Neural cell (in vitro differentiated cells): ENCODE measurements at regions not wholly inside any gene's neighbourhood (a gene's known extent, or its start where the extent isn't known, plus 50 kb on each side); places are given as distances from the start of the nearest gene placed in this dataset.

Experiments
- EP300 ChIP-seq: fragments of 450-650 bp; conservative IDR thresholded peaks from 2 replicates; pipeline ENCODE4 v1.6.1; 2014; ENCODE audit warnings: antibody characterized with exemption, mild to moderate bottlenecking, moderate library complexity; ENCODE audit not compliant: poor library complexity, severe bottlenecking
- EZH2 ChIP-seq: fragments of 200-600, 300-800 bp; shearing (Covaris generic), sonication (generic); IDR thresholded peaks from 2 replicates; pipeline ENCODE4 v1.6.1; 2014; ENCODE audit warnings: antibody characterized with exemption, low read length, borderline replicate concordance, mild to moderate bottlenecking; ENCODE audit not compliant: insufficient read depth, poor library complexity, severe bottlenecking
- MXI1 ChIP-seq: fragments of 450-650 bp; conservative IDR thresholded peaks from 2 replicates; pipeline ENCODE4 v1.6.1; 2014; ENCODE audit warnings: antibody characterized with exemption, mild to moderate bottlenecking; ENCODE audit not compliant: poor library complexity, severe bottlenecking
- POLR2AphosphoS5 ChIP-seq: IDR thresholded peaks from 2 replicates; pipeline ENCODE4 v1.6.1; 2012
- RAD21 ChIP-seq: fragments of 450-650 bp; conservative IDR thresholded peaks from 2 replicates; pipeline ENCODE4 v1.6.1; 2014; ENCODE audit warnings: antibody characterized with exemption, mild to moderate bottlenecking, moderate library complexity
- SMC3 ChIP-seq: fragments of 450-650 bp; conservative IDR thresholded peaks from 2 replicates; pipeline ENCODE4 v1.6.1; 2014; ENCODE audit warnings: antibody characterized with exemption, mild to moderate bottlenecking, moderate library complexity; ENCODE audit not compliant: poor library complexity
- TAF1 ChIP-seq: IDR thresholded peaks from 2 replicates; pipeline ENCODE4 v1.6.1; 2012; ENCODE audit warnings: low read depth
- TF ChIP-seq, protein P1 (sequence below): fragments of 450-650 bp; IDR thresholded peaks from 2 replicates; pipeline ENCODE4 v1.5.1; 2014; ENCODE audit warnings: antibody characterized with exemption, mild to moderate bottlenecking, moderate library complexity; ENCODE audit not compliant: poor library complexity, severe bottlenecking
- TF ChIP-seq, protein P2 (sequence below): IDR thresholded peaks from 2 replicates; pipeline ENCODE4 v1.6.1; 2012; ENCODE audit warnings: borderline replicate concordance

DNA sequence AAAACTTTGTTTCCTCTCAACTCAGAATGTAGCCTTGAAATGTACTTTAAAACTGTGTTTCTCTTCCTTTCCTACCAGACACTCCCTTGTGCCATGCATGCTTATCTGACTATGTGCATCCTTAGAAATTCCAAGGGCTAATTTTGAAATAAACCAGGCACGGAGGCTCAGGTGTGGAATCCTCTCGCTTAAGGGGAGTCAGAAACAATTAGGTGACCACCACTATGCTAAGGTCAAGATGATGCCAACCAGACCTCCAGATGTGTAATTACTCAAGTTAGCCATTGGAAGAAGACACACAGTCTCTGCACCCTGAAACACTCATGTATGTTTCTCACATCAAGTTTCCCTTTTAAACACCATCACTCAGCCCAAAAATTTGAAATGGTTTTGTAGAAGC, 572.1 kb downstream of the VGLL3 start:
- TF ChIP-seq TAF1 (no peak), EZH2 (no peak), POLR2AphosphoS5 (no peak), RAD21 (no peak), SMC3 (no peak), EP300 (no peak), MXI1 (no peak)
- TF ChIP-seq, protein P1, sequence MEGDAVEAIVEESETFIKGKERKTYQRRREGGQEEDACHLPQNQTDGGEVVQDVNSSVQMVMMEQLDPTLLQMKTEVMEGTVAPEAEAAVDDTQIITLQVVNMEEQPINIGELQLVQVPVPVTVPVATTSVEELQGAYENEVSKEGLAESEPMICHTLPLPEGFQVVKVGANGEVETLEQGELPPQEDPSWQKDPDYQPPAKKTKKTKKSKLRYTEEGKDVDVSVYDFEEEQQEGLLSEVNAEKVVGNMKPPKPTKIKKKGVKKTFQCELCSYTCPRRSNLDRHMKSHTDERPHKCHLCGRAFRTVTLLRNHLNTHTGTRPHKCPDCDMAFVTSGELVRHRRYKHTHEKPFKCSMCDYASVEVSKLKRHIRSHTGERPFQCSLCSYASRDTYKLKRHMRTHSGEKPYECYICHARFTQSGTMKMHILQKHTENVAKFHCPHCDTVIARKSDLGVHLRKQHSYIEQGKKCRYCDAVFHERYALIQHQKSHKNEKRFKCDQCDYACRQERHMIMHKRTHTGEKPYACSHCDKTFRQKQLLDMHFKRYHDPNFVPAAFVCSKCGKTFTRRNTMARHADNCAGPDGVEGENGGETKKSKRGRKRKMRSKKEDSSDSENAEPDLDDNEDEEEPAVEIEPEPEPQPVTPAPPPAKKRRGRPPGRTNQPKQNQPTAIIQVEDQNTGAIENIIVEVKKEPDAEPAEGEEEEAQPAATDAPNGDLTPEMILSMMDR = no peak
- TF ChIP-seq, protein P2, sequence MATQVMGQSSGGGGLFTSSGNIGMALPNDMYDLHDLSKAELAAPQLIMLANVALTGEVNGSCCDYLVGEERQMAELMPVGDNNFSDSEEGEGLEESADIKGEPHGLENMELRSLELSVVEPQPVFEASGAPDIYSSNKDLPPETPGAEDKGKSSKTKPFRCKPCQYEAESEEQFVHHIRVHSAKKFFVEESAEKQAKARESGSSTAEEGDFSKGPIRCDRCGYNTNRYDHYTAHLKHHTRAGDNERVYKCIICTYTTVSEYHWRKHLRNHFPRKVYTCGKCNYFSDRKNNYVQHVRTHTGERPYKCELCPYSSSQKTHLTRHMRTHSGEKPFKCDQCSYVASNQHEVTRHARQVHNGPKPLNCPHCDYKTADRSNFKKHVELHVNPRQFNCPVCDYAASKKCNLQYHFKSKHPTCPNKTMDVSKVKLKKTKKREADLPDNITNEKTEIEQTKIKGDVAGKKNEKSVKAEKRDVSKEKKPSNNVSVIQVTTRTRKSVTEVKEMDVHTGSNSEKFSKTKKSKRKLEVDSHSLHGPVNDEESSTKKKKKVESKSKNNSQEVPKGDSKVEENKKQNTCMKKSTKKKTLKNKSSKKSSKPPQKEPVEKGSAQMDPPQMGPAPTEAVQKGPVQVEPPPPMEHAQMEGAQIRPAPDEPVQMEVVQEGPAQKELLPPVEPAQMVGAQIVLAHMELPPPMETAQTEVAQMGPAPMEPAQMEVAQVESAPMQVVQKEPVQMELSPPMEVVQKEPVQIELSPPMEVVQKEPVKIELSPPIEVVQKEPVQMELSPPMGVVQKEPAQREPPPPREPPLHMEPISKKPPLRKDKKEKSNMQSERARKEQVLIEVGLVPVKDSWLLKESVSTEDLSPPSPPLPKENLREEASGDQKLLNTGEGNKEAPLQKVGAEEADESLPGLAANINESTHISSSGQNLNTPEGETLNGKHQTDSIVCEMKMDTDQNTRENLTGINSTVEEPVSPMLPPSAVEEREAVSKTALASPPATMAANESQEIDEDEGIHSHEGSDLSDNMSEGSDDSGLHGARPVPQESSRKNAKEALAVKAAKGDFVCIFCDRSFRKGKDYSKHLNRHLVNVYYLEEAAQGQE = no peak
